ENCODE measurements at regions not wholly inside any gene's neighbourhood (a gene's known extent, or its start where the extent isn't known, plus 50 kb on each side); places are given as distances from the start of the nearest gene placed in this dataset.
"Not testable (repeated sequence)": the region's sequence is repeated elsewhere in the genome, so short reads cannot be mapped to it uniquely, and the experiment has no call there.

- no peak for DNase-seq (ENCODE audit: low spot score)
Measured at GRCh38 chr6:90913266-90913960, 326.5 kb upstream of the MAP3K7 start.

GRCh38 chr6:90911642-90912041 lies 324.8 kb upstream of the MAP3K7 start:
- no peak for DNase-seq (ENCODE audit: low spot score)

GRCh38 chr6:90910893-90911292 lies 324.0 kb upstream of the MAP3K7 start:
- DNase-seq (ENCODE audit: low spot score), result no peak

GRCh38 chr6:90907931-90908655 lies 321.2 kb upstream of the MAP3K7 start:
- DNase-seq (ENCODE audit: low spot score), result no peak

- no peak for DNase-seq (ENCODE audit: low spot score)
Measured at GRCh38 chr6:90905351-90905750, 318.5 kb upstream of the MAP3K7 start.

- DNase-seq (ENCODE audit: low spot score), result no peak
Measured at GRCh38 chr6:90900034-90900433, 313.2 kb upstream of the MAP3K7 start.

- DNase-seq (ENCODE audit: low spot score), result no peak
Measured at GRCh38 chr6:90898763-90899162, 311.9 kb upstream of the MAP3K7 start.

- DNase-seq (ENCODE audit: low spot score), result no peak
Measured at GRCh38 chr6:90896075-90896547, 309.2 kb upstream of the MAP3K7 start.

GRCh38 chr6:90895299-90896074 lies 308.6 kb upstream of the MAP3K7 start:
- DNase-seq (ENCODE audit: low spot score), result no peak

GRCh38 chr6:90894285-90895130 lies 307.6 kb upstream of the MAP3K7 start:
- no peak for DNase-seq (ENCODE audit: low spot score)

- DNase-seq (ENCODE audit: low spot score), result no peak
Measured at GRCh38 chr6:90893400-90893799, 306.5 kb upstream of the MAP3K7 start.

GRCh38 chr6:90892271-90892670 lies 305.4 kb upstream of the MAP3K7 start:
- no peak for DNase-seq (ENCODE audit: low spot score)

GRCh38 chr6:90891355-90891754 lies 304.5 kb upstream of the MAP3K7 start:
- no peak for DNase-seq (ENCODE audit: low spot score)

GRCh38 chr6:90890683-90891330 lies 303.9 kb upstream of the MAP3K7 start:
- no peak for DNase-seq (ENCODE audit: low spot score)

GRCh38 chr6:90887764-90888163 lies 300.9 kb upstream of the MAP3K7 start:
- DNase-seq (ENCODE audit: low spot score), result no peak

GRCh38 chr6:90885611-90886056 lies 298.8 kb upstream of the MAP3K7 start:
- no peak for DNase-seq (ENCODE audit: low spot score)

GRCh38 chr6:90885137-90885536 lies 298.3 kb upstream of the MAP3K7 start:
- DNase-seq (ENCODE audit: low spot score), result not testable (repeated sequence)

GRCh38 chr6:90877616-90878015 lies 290.7 kb upstream of the MAP3K7 start:
- no peak for DNase-seq (ENCODE audit: low spot score)

- DNase-seq (ENCODE audit: low spot score), result no peak
Measured at GRCh38 chr6:90874931-90875330, 288.1 kb upstream of the MAP3K7 start.

- DNase-seq (ENCODE audit: low spot score), result no peak
Measured at GRCh38 chr6:90872981-90873380, 286.1 kb upstream of the MAP3K7 start.

- DNase-seq (ENCODE audit: low spot score), result no peak
Measured at GRCh38 chr6:90870561-90870960, 283.7 kb upstream of the MAP3K7 start.
